ENCODE measurements at regions not wholly inside any gene's neighbourhood (a gene's known extent, or its start where the extent isn't known, plus 50 kb on each side); places are given as distances from the start of the nearest gene placed in this dataset.

- Histone ChIP-seq H3K4me1 (ENCODE audit: control insufficient read depth in 4 of 4, insufficient read depth in 4 of 4, low read length in 3 of 4) (peaks cover 0 to 2% (median 0%) of the 10 kb centered on the region in 4 donors), H3K4me3 (ENCODE audit: low read depth in 1 of 3, low read length in 3 of 3) (no peak overlapping the region), H3K36me3 (ENCODE audit: control insufficient read depth in 4 of 4, insufficient read depth in 3 of 4, low read depth in 1 of 4, low read length in 3 of 4) (no peaks in the 10 kb centered on the region), H3K27me3 (ENCODE audit: control insufficient read depth in 4 of 4, insufficient read depth in 4 of 4, low read length in 3 of 4) (no peaks in the 10 kb centered on the region), H3K27ac (ENCODE audit: low read depth in 1 of 2, low read length in 2 of 2) (no peak overlapping the region), H3K9ac (ENCODE audit: low read depth in 1 of 2, low read length in 2 of 2) (no peak overlapping the region), H3K9me3 (ENCODE audit: control insufficient read depth in 4 of 4, low read length in 3 of 4) (no peaks in the 10 kb centered on the region)
- WGBS, result 93% methylated on average over 1 of the region's 1 CpG
- TF ChIP-seq FOXA2 (IDR thresholded peaks at IDR 0.05) (no peak), ZBTB33 (IDR thresholded peaks at IDR 0.05) (no peak), CTCF (IDR thresholded peaks at IDR 0.05; ENCODE audit: low read depth, low read length, missing input control) (no peak), MAX (IDR thresholded peaks at IDR 0.05) (no peak), FOXA1 (IDR thresholded peaks at IDR 0.05) (no peak), REST (IDR thresholded peaks at IDR 0.05) (no peak), RAD21 (IDR thresholded peaks at IDR 0.05) (no peak), NR2F2 (IDR thresholded peaks at IDR 0.05) (no peak), RXRA (IDR thresholded peaks at IDR 0.05) (no peak), HNF4G (IDR thresholded peaks at IDR 0.05) (no peak), TAF1 (conservative IDR thresholded peaks at IDR 0.05) (no peak), YY1 (IDR thresholded peaks at IDR 0.05) (no peak), GABPA (IDR thresholded peaks at IDR 0.05 in 1 of 2, conservative IDR thresholded peaks at IDR 0.05 in 1 of 2) (no peak), JUND (IDR thresholded peaks at IDR 0.05) (no peak)
- DNase-seq (ENCODE audit: low spot score), result no peak
These were observed 298.8 kb upstream of the DSEL start for GRCh38 chr18:67815280-67815679.

- Histone ChIP-seq H3K27ac (ENCODE audit: low read depth in 1 of 2, low read length in 2 of 2) (peak overlapping the region in 1 of 2 donors; percentile 28), H3K4me1 (ENCODE audit: control insufficient read depth in 4 of 4, insufficient read depth in 4 of 4, low read length in 3 of 4) (peaks cover 0 to 2% (median 0%) of the 10 kb centered on the region in 4 donors), H3K36me3 (ENCODE audit: control insufficient read depth in 4 of 4, insufficient read depth in 3 of 4, low read depth in 1 of 4, low read length in 3 of 4) (no peaks in the 10 kb centered on the region), H3K4me3 (ENCODE audit: low read depth in 1 of 3, low read length in 3 of 3) (no peak overlapping the region), H3K9ac (ENCODE audit: low read depth in 1 of 2, low read length in 2 of 2) (no peak overlapping the region), H3K9me3 (ENCODE audit: control insufficient read depth in 4 of 4, low read length in 3 of 4) (no peaks in the 10 kb centered on the region), H3K27me3 (ENCODE audit: control insufficient read depth in 4 of 4, insufficient read depth in 4 of 4, low read length in 3 of 4) (no peaks in the 10 kb centered on the region)
- no peak for DNase-seq (ENCODE audit: low spot score)
- TF ChIP-seq MAX (IDR thresholded peaks at IDR 0.05) (peak; percentile 13), SP1 (IDR thresholded peaks at IDR 0.05) (peak; percentile 21), RAD21 (IDR thresholded peaks at IDR 0.05) (peak in 1 of 2 donors; percentile 25), REST (IDR thresholded peaks at IDR 0.05) (no peak), RXRA (IDR thresholded peaks at IDR 0.05) (peak in 1 of 2 donors; percentile 27), HNF4A (conservative IDR thresholded peaks at IDR 0.05) (peak; percentile 24 to 38)
- 59% methylated on average over 4 of the region's 4 CpGs for WGBS
These were observed 297.0 kb upstream of the DSEL start for GRCh38 chr18:67813380-67814028.

Measured in liver (tissue), 8 donors.